ENCODE measurements at regions not wholly inside any gene's neighbourhood (a gene's known extent, or its start where the extent isn't known, plus 50 kb on each side); places are given as distances from the start of the nearest gene placed in this dataset.

- no peaks in the 10 kb centered on the region for H3K9me3 ChIP-seq
- no peak overlapping the region for H3K27ac ChIP-seq
- H3K4me3 ChIP-seq (ENCODE audit: low read depth in 1 of 2, low read length in 1 of 2) = no peak overlapping the region
- no peak for TF ChIP-seq CTCF (IDR thresholded peaks at IDR 0.05)
- H3K36me3 ChIP-seq = no peaks in the 10 kb centered on the region
- H3K27me3 ChIP-seq = peaks cover 5% of the 10 kb centered on the region
- peaks cover under 1 to 2% of the 10 kb centered on the region in 2 experiments for H3K4me1 ChIP-seq (ENCODE audit: control insufficient read depth in 1 of 2, insufficient read depth in 1 of 2, low read depth in 1 of 2, low read length in 1 of 2)
These were observed 342.2 kb upstream of the TNRC6C start for GRCh38 chr17:77616254-77616731.

GRCh38 chr17:77617516-77617915, 341.0 kb upstream of the TNRC6C start:
- TF ChIP-seq CTCF (IDR thresholded peaks at IDR 0.05) = no peak
- no peaks in the 10 kb centered on the region for H3K4me1 ChIP-seq (ENCODE audit: control insufficient read depth in 1 of 2, insufficient read depth in 1 of 2, low read depth in 1 of 2, low read length in 1 of 2)
- H3K36me3 ChIP-seq = no peaks in the 10 kb centered on the region
- no peaks in the 10 kb centered on the region for H3K9me3 ChIP-seq
- H3K4me3 ChIP-seq (ENCODE audit: low read depth in 1 of 2, low read length in 1 of 2) = no peak overlapping the region
- no peak overlapping the region for H3K27ac ChIP-seq
- H3K27me3 ChIP-seq = peaks cover 5% of the 10 kb centered on the region

GRCh38 chr17:77618173-77618572, 340.3 kb upstream of the TNRC6C start:
- Histone ChIP-seq H3K27ac (no peak overlapping the region), H3K9me3 (no peaks in the 10 kb centered on the region), H3K4me1 (ENCODE audit: control insufficient read depth in 1 of 2, insufficient read depth in 1 of 2, low read depth in 1 of 2, low read length in 1 of 2) (no peaks in the 10 kb centered on the region), H3K36me3 (no peaks in the 10 kb centered on the region), H3K4me3 (ENCODE audit: low read depth in 1 of 2, low read length in 1 of 2) (no peak overlapping the region), H3K27me3 (peaks cover 5% of the 10 kb centered on the region)
- TF ChIP-seq CTCF (IDR thresholded peaks at IDR 0.05) = no peak

- no peak overlapping the region for H3K27ac ChIP-seq
- no peaks in the 10 kb centered on the region for H3K9me3 ChIP-seq
- no peak overlapping the region for H3K4me3 ChIP-seq (ENCODE audit: low read depth in 1 of 2, low read length in 1 of 2)
- no peak for TF ChIP-seq CTCF (IDR thresholded peaks at IDR 0.05)
- H3K4me1 ChIP-seq (ENCODE audit: control insufficient read depth in 1 of 2, insufficient read depth in 1 of 2, low read depth in 1 of 2, low read length in 1 of 2) = no peaks in the 10 kb centered on the region
- H3K27me3 ChIP-seq = peaks cover 3% of the 10 kb centered on the region
- H3K36me3 ChIP-seq = no peaks in the 10 kb centered on the region
These were observed 339.8 kb upstream of the TNRC6C start for GRCh38 chr17:77618731-77619130.

- no peaks in the 10 kb centered on the region for H3K4me1 ChIP-seq (ENCODE audit: control insufficient read depth in 1 of 2, insufficient read depth in 1 of 2, low read depth in 1 of 2, low read length in 1 of 2)
- no peak for TF ChIP-seq CTCF (IDR thresholded peaks at IDR 0.05)
- H3K4me3 ChIP-seq (ENCODE audit: low read depth in 1 of 2, low read length in 1 of 2) = no peak overlapping the region
- H3K27me3 ChIP-seq = no peaks in the 10 kb centered on the region
- H3K27ac ChIP-seq = no peak overlapping the region
- H3K36me3 ChIP-seq = no peaks in the 10 kb centered on the region
- H3K9me3 ChIP-seq = no peaks in the 10 kb centered on the region
These were observed 339.2 kb upstream of the TNRC6C start for GRCh38 chr17:77619326-77619725.

- Histone ChIP-seq H3K27me3 (no peaks in the 10 kb centered on the region), H3K27ac (no peak overlapping the region), H3K9me3 (no peaks in the 10 kb centered on the region), H3K4me3 (ENCODE audit: low read depth in 1 of 2, low read length in 1 of 2) (no peak overlapping the region), H3K4me1 (ENCODE audit: control insufficient read depth in 1 of 2, insufficient read depth in 1 of 2, low read depth in 1 of 2, low read length in 1 of 2) (no peaks in the 10 kb centered on the region), H3K36me3 (no peaks in the 10 kb centered on the region)
- TF ChIP-seq CTCF (IDR thresholded peaks at IDR 0.05) = no peak
These were observed 338.7 kb upstream of the TNRC6C start for GRCh38 chr17:77619851-77620250.

Measured in neutrophil (primary cell).